Muscle of leg (tissue), 3 donors: ENCODE measurements at regions not wholly inside any gene's neighbourhood (a gene's known extent, or its start where the extent isn't known, plus 50 kb on each side); places are given as distances from the start of the nearest gene placed in this dataset.

Source experiments
- DNase-seq: peaks from one replicate; pipeline ENCODE4 v3.0.0; 2013
- H3K27ac ChIP-seq: one replicate; pipeline ENCODE4 v1.5.1; 2013; ENCODE audit warnings: mild to moderate bottlenecking, low read length, control low read depth
- H3K27me3 ChIP-seq: one replicate; pipeline ENCODE4 v1.6.1; 2013; ENCODE audit warnings: low read length; ENCODE audit not compliant: control insufficient read depth, insufficient read depth
- H3K36me3 ChIP-seq: one replicate; pipeline ENCODE4 v1.6.1; 2013; ENCODE audit warnings: low read length; ENCODE audit not compliant: control insufficient read depth, insufficient read depth
- H3K4me1 ChIP-seq: one replicate; pipeline ENCODE4 v1.6.1; 2013; ENCODE audit warnings: low read length; ENCODE audit not compliant: control insufficient read depth, insufficient read depth
- H3K4me3 ChIP-seq: one replicate; pipeline ENCODE4 v1.5.1; 2013; ENCODE audit warnings: low read length, control low read depth
- H3K9me3 ChIP-seq: replicated peaks from 2 replicates; pipeline ENCODE4 v1.6.1; 2013; ENCODE audit warnings: low read depth, low read length; ENCODE audit not compliant: control insufficient read depth
- WGBS: methylation state at CpG from one replicate; pipeline ENCODE4 v1.1.5; 2013; ENCODE audit warnings: missing lambda C conversion rate; ENCODE audit not compliant: insufficient coverage; 5-methylcytosine and 5-hydroxymethylcytosine counted together

DNA sequence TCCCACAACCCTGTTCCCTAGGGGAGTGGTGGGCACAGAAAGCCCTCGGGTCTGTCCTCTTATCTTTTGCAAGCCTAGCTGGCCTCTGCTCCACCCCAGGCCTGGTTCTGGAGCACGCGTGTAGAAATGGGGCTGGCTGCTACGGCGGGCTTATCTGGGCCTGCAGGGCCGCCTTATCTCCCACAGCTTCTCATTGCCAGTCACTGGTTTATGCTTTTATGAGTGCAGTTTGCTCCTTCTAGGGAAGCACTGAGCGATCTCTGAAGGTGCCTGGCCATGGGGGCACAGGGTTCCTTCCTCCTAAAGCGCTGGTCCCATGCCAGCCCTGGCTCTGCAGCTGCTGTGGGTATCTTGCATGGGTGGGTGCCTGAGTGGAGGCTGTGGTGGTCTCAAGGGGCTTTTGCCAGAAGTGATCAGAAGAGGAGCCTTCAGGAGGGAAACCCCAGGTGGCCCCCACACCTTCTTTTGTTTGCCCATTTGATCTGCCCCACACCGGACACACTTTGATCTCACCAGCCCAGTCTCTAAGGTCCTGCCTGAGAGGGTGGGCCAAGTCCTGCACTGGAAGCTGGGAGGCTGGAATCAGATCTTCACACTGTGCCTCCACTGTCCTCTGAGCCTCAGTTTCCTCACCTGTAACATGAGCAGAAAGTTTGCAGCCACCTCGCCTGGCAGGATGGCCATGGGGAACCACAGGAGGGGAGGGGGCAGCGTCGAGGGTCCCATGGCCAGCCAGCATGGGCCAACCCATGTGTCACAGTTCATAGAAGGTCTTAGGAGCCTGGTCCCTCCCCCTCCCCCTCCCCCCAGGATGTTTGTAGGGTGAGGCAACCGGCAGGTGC is 86.6 kb upstream of the FGF3 start:
- WGBS: 50% methylated on average over 2 of the region's 13 CpGs
- no peak for DNase-seq

DNA sequence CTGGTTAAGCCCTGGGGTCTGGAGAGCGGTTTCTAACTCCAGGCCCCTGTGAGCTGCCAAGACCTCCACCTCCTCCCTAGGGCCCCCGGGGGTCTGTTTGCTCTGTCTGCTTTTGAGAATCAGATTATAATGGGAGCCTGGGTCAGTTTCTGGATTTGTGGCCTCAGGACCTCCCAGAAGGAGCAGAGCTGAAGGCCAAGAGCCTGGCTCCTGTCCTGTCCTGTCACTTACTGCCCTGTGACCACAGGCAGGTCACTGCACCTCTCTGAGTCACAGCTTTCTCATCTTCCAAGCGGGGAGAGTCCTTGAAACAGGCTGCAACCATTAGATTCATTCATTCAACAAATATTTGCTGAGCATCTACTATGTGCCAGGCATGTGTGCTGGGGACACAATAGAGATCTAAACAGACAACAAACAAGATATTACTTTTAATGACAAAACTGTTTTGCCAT is 87.3 kb upstream of the FGF3 start:
- H3K27ac ChIP-seq: no peak overlapping the region
- peaks cover 8% of the 10 kb centered on the region for H3K27me3 ChIP-seq
- peaks cover 29% of the 10 kb centered on the region for H3K4me1 ChIP-seq
- WGBS: 83% methylated on average over 1 of the region's 3 CpGs
- H3K9me3 ChIP-seq: no peaks in the 10 kb centered on the region
- H3K4me3 ChIP-seq: no peak overlapping the region
- no peaks in the 10 kb centered on the region for H3K36me3 ChIP-seq
- DNase-seq: no peak

More for the DNA sequence above, 86.6 kb upstream of the FGF3 start:
- H3K36me3 ChIP-seq: no peaks in the 10 kb centered on the region
- peaks cover 8% of the 10 kb centered on the region for H3K27me3 ChIP-seq
- H3K9me3 ChIP-seq: no peaks in the 10 kb centered on the region
- no peak overlapping the region for H3K27ac ChIP-seq
- H3K4me1 ChIP-seq: peaks cover 27% of the 10 kb centered on the region
- H3K4me3 ChIP-seq: no peak overlapping the region

DNA sequence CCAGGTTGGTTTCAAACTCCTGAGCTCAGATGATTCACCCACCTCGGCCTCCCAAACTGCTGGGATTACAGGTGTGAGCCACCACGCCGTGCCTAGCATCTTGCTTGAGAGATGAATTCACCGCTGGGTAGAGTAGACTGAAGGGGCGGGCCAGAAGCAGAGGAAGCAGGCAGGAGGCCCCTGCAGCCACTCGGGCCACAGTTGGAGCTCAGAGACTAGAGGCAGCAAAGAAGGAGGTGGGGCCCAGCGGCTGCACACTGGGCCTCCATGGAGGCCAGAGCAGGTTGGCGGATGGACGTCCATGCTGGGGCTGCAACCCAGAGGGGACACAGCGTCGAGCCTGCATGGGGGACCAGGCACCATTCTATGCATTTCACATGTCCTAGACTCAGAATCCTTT is 88.4 kb upstream of the FGF3 start:
- Histone ChIP-seq H3K36me3 (no peaks in the 10 kb centered on the region), H3K9me3 (no peaks in the 10 kb centered on the region), H3K27me3 (peaks cover 8% of the 10 kb centered on the region), H3K4me1 (peaks cover 29% of the 10 kb centered on the region), H3K27ac (no peak overlapping the region), H3K4me3 (no peak overlapping the region)
- no peak for DNase-seq
- 84% methylated on average over 7 of the region's 11 CpGs for WGBS

DNA sequence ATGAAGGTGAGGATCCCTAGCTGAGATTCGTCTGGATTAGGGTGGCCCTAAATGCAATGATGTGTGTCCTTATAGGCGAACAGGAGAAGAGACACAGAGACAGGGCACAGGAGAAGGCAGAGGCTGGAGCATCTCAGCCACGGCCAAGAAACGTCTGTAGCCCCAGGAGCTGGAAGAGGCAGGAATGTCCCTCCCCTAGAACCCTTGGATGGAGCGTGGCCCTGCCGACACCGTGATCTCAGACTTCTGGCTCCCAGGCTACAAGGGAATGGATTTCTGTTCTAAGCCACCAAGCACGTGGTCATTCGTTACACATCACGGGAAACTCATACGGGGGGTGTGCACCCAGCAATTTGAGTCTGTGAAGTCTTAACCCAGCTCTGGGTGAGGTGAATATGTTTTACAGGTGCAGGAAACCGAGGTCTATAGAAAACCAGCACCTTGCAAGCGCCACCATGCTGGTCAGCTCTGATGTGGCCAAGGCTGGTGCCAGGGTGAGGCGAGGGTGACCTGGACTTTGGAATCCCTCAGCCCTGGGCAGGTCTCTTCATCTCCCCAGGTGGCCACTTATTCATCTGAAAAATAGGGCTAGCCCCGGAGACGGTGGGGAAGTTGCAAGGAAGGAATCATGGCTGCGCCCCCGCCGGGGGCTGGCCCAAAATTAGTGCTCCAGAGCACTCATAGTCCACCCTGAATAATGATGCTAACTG is 89.5 kb upstream of the FGF3 start:
- 57% methylated on average over 15 of the region's 19 CpGs for WGBS
- Histone ChIP-seq H3K4me1 (peaks cover 29% of the 10 kb centered on the region), H3K27ac (no peak overlapping the region), H3K9me3 (no peaks in the 10 kb centered on the region), H3K36me3 (no peaks in the 10 kb centered on the region), H3K4me3 (no peak overlapping the region), H3K27me3 (peaks cover 8% of the 10 kb centered on the region)
- DNase-seq: no peak

DNA sequence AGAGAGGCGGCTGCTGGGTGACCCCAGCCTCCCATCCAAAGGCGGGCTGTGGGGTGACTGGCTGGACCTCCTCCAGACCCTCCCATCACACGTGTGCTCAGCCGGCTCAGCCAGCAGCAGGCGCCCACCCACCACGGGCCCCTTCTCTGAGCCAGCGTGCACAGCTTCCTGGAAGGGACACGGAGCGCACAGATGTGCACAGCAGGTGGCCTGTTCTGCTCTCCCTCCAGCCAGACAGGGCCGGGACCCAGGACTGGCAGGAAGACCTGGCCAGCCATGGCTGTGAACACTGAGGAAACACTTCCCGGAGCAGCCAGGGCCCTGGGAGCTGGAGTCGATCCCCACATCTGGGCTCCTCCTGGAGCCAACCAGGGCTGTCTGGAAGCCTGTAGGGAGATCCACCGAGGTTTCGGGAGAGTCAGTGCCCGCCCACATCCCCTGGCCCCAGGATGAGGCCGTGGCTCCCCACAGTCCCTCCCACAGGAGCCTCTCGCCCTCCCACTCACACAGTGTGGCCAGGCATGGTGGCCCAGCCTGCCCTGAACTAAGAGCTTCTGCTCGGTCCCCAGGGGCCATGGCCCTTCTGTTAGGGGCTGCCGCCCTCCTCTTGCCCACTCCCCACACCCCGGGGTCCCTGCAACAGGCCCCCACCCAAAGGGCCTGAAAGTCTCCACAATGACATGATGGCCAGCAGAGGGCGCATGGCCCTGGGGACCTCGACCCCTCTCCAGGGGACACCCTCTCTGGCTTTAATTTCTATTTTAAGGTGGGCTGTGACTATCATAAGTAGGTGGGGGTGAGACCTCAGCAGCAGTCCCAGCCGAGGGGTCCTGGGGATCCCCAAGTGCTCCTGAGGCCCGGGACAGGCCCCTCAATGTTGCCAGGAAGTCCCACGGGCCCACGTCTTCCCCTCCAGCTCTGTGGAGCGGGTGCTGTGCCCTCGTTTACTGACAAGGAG is 90.6 kb upstream of the FGF3 start:
- H3K4me1 ChIP-seq: peaks cover 31% of the 10 kb centered on the region
- H3K9me3 ChIP-seq: no peaks in the 10 kb centered on the region
- H3K27me3 ChIP-seq: peaks cover 8% of the 10 kb centered on the region
- peak; percentile 92 for DNase-seq
- H3K27ac ChIP-seq: no peak overlapping the region
- no peaks in the 10 kb centered on the region for H3K36me3 ChIP-seq
- no peak overlapping the region for H3K4me3 ChIP-seq
- 29% methylated on average over 25 of the region's 28 CpGs for WGBS

DNA sequence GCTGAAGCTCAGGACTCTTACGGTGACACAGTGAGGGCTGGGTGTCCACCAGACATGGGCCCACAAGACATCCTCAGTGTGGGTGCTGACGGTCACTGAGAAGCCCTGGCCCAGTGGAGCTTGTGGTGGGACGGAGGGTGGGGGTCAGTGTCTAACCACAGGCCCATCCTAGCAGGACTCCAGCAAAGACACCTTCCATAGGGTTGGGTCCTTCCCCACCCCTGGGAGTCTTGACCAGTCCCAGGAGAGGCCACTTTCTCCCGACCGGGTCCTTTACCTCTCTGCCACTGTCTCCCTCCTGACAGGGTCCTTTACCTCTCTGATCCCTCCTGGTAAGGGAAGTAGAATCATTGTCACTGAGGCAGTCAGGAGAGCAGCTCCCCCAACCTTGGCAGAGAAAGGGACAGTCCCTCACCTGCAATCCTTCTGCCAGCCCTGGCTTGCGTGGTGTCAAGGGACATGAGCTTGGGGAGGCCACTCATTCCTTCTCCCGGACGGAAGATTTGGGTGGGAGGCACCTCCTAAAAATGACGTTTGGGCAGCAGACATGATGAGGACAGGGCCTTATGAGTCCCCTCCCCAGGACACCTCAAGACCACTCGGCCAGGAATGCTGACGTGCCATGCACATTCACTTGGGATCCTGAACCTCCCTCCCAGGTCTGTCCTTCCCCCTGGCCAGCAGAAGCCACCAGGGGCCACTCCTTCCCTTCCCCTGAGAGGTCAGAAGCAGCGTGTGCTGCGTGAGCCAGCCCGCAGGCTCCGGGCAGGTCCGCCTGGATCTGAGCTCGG is 91.5 kb upstream of the FGF3 start:
- H3K4me1 ChIP-seq: peaks cover 39% of the 10 kb centered on the region
- no peaks in the 10 kb centered on the region for H3K9me3 ChIP-seq
- DNase-seq: no peak
- peaks cover 10% of the 10 kb centered on the region for H3K27me3 ChIP-seq
- H3K27ac ChIP-seq: no peak overlapping the region
- 51% methylated on average over 14 of the region's 17 CpGs for WGBS
- no peaks in the 10 kb centered on the region for H3K36me3 ChIP-seq
- H3K4me3 ChIP-seq: no peak overlapping the region

DNA sequence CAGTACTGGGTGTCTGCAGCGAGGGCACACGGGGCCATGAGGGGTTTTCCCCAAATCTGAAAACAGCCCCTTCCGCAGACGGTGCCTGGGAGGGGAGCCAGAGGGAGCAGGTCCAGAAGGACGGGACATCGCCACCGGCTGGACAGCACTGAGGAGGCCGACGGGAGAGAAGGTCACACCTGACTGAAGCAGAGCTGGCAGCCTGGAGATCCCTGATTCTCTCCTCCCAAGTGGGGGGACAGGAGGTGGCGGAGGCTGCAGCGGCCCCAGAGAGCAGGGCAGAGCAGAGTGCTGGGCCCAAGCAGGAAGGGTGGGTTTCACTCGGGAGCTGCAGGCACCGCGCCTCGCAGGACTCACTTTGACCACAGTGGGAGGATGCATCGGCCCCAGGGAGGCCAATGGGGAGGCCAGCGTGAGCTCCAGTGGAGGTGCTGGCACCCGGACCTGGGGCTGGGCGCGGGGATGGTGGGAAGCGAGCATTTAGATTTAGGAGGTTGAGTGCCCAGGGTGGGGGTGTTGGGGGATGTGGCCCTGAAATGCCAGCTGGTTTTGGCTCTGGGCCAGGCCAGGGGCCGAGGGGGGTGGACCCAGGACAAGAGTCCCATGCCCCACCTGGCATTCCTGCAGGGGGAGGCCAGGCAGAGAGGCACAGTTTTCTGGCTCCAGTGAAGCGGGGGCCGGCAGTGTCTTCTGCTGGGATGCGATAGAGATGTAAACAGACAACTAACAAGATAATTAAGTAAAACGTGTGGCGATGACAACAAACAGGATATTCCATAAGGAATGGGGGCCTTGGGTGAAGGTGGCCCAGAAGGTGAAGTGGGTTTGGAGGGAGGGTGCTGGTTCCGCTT is 92.3 kb upstream of the FGF3 start:
- WGBS: 59% methylated on average over 23 of the region's 28 CpGs
- Histone ChIP-seq H3K27me3 (peaks cover 13% of the 10 kb centered on the region), H3K4me3 (no peak overlapping the region), H3K4me1 (peaks cover 41% of the 10 kb centered on the region), H3K27ac (no peak overlapping the region), H3K9me3 (peaks cover 3% of the 10 kb centered on the region), H3K36me3 (no peaks in the 10 kb centered on the region)
- no peak for DNase-seq

DNA sequence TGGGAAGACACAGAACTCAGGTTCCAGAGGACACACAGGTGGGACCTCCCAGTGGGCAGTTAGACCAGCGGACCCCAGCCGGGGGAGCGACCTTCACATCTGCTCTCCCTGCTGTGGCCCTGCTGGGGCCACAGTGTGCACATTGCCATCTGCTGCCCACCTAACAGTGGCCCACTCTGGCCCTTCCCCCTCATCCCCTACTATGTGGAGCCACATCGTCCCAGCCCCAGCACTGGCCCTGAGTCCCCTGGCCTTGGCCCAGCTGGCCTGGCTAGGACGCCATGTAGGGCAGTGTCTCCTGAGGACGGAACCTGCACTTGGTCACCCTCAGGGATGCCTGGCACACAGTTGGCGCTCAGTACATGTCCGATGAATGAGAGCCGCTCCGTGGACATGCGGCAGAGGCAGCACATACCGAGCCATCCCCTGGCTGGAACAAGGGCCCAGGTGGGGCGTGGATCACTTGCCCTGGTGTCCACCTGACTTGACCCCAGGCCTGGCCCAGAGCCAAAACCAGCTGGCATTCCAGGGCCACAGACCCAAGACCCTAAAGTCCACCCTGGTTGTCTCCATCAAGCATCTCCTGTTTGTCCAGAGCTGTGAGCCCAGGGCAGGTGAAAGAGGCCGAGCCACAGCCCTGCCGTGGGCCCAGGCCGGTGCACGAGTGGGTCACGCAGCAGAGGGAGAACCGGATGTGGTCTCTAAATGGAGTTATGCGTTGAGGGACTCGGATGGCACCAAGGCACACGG is 93.1 kb upstream of the FGF3 start:
- WGBS: 83% methylated on average over 22 of the region's 22 CpGs
- DNase-seq: no peak
- no peaks in the 10 kb centered on the region for H3K36me3 ChIP-seq
- H3K4me1 ChIP-seq: peaks cover 41% of the 10 kb centered on the region
- no peak overlapping the region for H3K4me3 ChIP-seq
- peaks cover 6% of the 10 kb centered on the region for H3K9me3 ChIP-seq
- H3K27ac ChIP-seq: no peak overlapping the region
- H3K27me3 ChIP-seq: peaks cover 18% of the 10 kb centered on the region
